Colonic mucosa (tissue), 4 donors: ENCODE measurements at regions not wholly inside any gene's neighbourhood (a gene's known extent, or its start where the extent isn't known, plus 50 kb on each side); places are given as distances from the start of the nearest gene placed in this dataset.

Experiments
- DNase-seq: peaks from one replicate; pipeline ENCODE4 v3.0.0-alpha.2; 2020
- H3K27ac ChIP-seq: fragments of 200-600 bp; one replicate; pipeline ENCODE4 v1.8.0; 2021
- H3K27me3 ChIP-seq: fragments of 200-600 bp; one replicate; pipeline ENCODE4 v1.8.0; 2021
- H3K36me3 ChIP-seq: fragments of 200-600 bp; one replicate; pipeline ENCODE4 v1.8.0; 2021
- H3K4me1 ChIP-seq: fragments of 200-600 bp; one replicate; pipeline ENCODE4 v1.8.0; 2021; ENCODE audit warnings: mild to moderate bottlenecking
- H3K4me3 ChIP-seq: fragments of 200-600 bp; one replicate; pipeline ENCODE4 v1.8.0; 2021
- H3K9ac ChIP-seq, 2 donors: one replicate each; pipeline ENCODE4 v1.7.0; 2013; ENCODE audit warnings: control low read depth in 2 of 2, low read depth in 2 of 2, low read length in 2 of 2
- H3K9me3 ChIP-seq: fragments of 200-600 bp; one replicate; pipeline ENCODE4 v1.8.0; 2021
- intact Hi-C: fragments of 100-400 bp; cut with DNase I; formaldehyde crosslinking; loops from one replicate; pipeline ENCODE4 v1.14.1; 2022
- TF ChIP-seq, protein P1 (sequence below): fragments of 200-600 bp; IDR thresholded peaks from one replicate; pipeline ENCODE4 v1.8.0; 2022; ENCODE audit warnings: antibody characterized with exemption, mild to moderate bottlenecking
- donor health status: healthy.
- donor health status: DM: no; HTN: no; CAD: no.
- donor health status: DM: no; HTN: no; CAD: no.

- Histone ChIP-seq H3K9me3 (no peaks in the 10 kb centered on the region), H3K36me3 (no peaks in the 10 kb centered on the region), H3K4me1 (no peaks in the 10 kb centered on the region), H3K27me3 (no peaks in the 10 kb centered on the region), H3K9ac (no peak overlapping the region), H3K4me3 (no peak overlapping the region), H3K27ac (no peak overlapping the region)
- no peak for DNase-seq
- intact Hi-C loops: loop anchor here (10.0 kb wide), 1 partner anchor 252 kb away; the partner anchor contains the start of gene S1PR3
- TF ChIP-seq, protein P1, sequence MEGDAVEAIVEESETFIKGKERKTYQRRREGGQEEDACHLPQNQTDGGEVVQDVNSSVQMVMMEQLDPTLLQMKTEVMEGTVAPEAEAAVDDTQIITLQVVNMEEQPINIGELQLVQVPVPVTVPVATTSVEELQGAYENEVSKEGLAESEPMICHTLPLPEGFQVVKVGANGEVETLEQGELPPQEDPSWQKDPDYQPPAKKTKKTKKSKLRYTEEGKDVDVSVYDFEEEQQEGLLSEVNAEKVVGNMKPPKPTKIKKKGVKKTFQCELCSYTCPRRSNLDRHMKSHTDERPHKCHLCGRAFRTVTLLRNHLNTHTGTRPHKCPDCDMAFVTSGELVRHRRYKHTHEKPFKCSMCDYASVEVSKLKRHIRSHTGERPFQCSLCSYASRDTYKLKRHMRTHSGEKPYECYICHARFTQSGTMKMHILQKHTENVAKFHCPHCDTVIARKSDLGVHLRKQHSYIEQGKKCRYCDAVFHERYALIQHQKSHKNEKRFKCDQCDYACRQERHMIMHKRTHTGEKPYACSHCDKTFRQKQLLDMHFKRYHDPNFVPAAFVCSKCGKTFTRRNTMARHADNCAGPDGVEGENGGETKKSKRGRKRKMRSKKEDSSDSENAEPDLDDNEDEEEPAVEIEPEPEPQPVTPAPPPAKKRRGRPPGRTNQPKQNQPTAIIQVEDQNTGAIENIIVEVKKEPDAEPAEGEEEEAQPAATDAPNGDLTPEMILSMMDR: no peak
Measured at GRCh38 chr9:88742483-88742882, 207.5 kb downstream of the NXNL2 start.

- Histone ChIP-seq H3K9me3 (no peaks in the 10 kb centered on the region), H3K27me3 (no peaks in the 10 kb centered on the region), H3K4me1 (no peaks in the 10 kb centered on the region), H3K9ac (no peak overlapping the region), H3K36me3 (no peaks in the 10 kb centered on the region), H3K27ac (no peak overlapping the region), H3K4me3 (no peak overlapping the region)
- TF ChIP-seq, protein P1: no peak
- no peak for DNase-seq
- intact Hi-C loops: loop anchor here (10.0 kb wide), 1 partner anchor 252 kb away; the partner anchor contains the start of gene S1PR3
Measured at GRCh38 chr9:88742905-88743304, 207.9 kb downstream of the NXNL2 start.

DNA sequence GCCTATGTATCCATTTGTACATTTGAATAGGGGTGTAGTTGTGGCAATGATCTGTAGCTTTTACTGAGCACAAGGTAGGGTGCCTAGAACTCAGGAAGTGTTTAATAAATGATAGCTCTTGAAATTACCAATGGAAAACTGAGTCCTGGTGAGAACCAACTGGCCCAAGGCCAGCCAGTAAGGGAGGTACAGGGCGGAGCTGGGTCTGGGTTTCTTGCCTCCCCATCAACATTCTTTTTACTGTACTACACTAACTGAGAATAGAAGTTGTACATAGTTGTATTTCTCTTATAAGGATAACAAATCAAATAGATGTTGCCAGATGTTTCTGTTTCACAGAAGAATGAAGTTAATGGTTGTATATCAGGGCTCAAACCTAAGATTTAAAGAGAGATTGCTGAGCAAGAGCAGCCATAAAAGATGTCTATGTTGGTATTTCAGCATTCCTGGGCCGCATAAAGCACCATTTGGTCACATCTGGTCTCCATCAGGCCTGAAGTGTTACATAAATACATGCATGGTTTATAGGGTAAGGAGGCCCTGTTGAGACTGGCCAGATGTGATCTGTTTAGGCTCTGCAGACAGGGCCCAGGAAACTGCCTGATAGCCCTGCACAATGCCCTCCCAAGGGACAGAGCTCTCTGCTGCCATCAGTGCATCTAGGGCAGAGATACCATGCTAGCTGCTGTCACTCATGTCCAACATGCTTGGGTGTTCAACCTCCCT, 210.5 kb downstream of the NXNL2 start:
- Histone ChIP-seq H3K9me3 (no peaks in the 10 kb centered on the region), H3K27me3 (no peaks in the 10 kb centered on the region), H3K27ac (peak overlapping the region; percentile 49), H3K36me3 (no peaks in the 10 kb centered on the region), H3K4me1 (no peaks in the 10 kb centered on the region), H3K4me3 (no peak overlapping the region), H3K9ac (no peak overlapping the region)
- intact Hi-C loops: loop anchor here (10.0 kb wide), 1 partner anchor 249 kb away; the partner anchor contains the start of gene S1PR3
- DNase-seq: no peak
- TF ChIP-seq, protein P1: no peak

DNA sequence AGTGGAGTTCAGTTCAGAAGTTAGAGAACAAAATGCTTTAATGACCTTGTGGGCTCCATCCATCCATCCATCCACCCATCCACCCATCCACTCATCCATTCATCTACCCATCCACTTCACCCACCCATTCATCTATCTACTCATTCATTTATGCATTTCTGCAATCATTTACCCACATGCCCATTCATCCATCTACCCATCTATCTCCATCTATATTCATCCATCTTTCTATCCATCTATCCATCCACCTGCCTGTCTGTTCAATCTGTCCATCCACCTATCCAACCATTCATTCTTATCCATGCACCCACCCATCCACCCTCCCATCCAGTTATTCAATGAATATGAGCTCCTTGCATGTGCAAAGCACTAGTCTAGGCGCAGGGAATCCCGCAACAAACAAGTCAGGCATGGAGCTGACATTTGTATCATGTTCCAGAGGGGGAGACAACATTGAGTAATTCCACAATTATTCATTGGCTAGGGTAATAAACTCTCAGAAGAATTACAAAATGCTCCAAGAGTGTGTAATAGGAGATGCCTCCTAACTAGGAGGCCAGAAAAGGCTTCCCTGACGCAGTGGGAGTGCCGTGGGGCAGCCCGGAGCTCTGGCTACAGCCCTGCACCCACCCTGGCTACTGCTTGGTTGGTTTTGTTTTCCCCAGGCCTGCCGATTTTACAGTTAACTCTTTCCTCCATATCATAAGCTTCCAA, 211.2 kb downstream of the NXNL2 start:
- Histone ChIP-seq H3K4me3 (no peak overlapping the region), H3K27ac (peak overlapping the region; percentile 49), H3K4me1 (no peaks in the 10 kb centered on the region), H3K9me3 (no peaks in the 10 kb centered on the region), H3K27me3 (no peaks in the 10 kb centered on the region), H3K36me3 (no peaks in the 10 kb centered on the region), H3K9ac (no peak overlapping the region)
- DNase-seq: peak; percentile 44
- intact Hi-C loops: loop anchor here (10.0 kb wide), 1 partner anchor 249 kb away; the partner anchor contains the start of gene S1PR3
- TF ChIP-seq, protein P1: no peak

DNA sequence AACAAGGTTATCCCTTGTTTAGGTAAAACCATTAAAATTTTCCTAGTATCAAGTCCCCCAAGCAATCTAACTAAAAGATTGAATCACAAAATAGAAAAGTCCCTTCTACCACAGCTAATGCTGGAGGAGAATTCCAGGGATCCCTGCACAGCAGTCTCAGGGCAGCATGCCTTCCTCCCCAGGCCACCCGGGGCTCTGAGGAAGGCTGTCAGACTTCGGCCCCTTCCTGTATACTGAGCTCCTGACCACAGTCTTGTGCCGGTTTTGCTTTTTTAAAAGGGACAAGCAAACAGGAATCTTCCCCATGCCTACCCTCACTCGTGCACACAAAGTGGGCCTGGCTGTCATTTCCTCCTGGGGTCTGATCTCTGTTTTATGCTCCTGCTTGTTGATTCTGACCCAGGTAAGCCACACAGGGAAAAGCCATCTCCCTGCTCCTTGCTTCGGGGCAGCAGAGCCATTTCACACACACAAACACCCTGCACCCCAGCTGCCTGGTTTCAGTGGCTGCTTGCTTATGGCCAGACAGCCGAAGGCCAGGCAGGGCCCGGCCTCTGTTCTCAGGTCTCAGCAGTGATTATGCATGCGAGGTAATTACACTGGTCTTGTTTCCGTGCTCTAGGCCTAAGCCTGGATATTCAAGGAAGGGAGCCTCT, 211.9 kb downstream of the NXNL2 start:
- TF ChIP-seq, protein P1: no peak
- Histone ChIP-seq H3K9ac (no peak overlapping the region), H3K36me3 (no peaks in the 10 kb centered on the region), H3K4me1 (no peaks in the 10 kb centered on the region), H3K4me3 (no peak overlapping the region), H3K9me3 (no peaks in the 10 kb centered on the region), H3K27ac (peak overlapping the region; percentile 49), H3K27me3 (no peaks in the 10 kb centered on the region)
- no peak for DNase-seq
- intact Hi-C loops: loop anchor here (10.0 kb wide), 1 partner anchor 248 kb away; the partner anchor contains the start of gene S1PR3
